ENCODE measurements at regions not wholly inside any gene's neighbourhood (a gene's known extent, or its start where the extent isn't known, plus 50 kb on each side); places are given as distances from the start of the nearest gene placed in this dataset.

GRCh38 chr7:69259445-69259844, 338.8 kb upstream of the AUTS2 start:
- Histone ChIP-seq H3K27me3 (ENCODE audit: insufficient read depth, low read length) (peaks cover 9% of the 10 kb centered on the region; the same call in 1 of the 2 replicates), H3K4me3 (ENCODE audit: low read length) (no peak overlapping the region)

GRCh38 chr7:69260023-69260422, 338.3 kb upstream of the AUTS2 start:
- Histone ChIP-seq H3K9ac (ENCODE audit: low read depth, low read length) (no peak overlapping the region), H3K4me1 (ENCODE audit: insufficient read depth, low read length) (no peaks in the 10 kb centered on the region), H3K36me3 (ENCODE audit: insufficient read depth, low read length) (no peaks in the 10 kb centered on the region), H3K27me3 (ENCODE audit: insufficient read depth, low read length) (peaks cover 7% of the 10 kb centered on the region; the same call in 1 of the 2 replicates), H3K27ac (ENCODE audit: low read depth, low read length) (no peak overlapping the region), H3K9me3 (ENCODE audit: insufficient read depth, low read depth, low read length) (no peaks in the 10 kb centered on the region), H3K4me3 (ENCODE audit: low read length) (no peak overlapping the region)
- WGBS: 85% methylated on average over 4 of the region's 4 CpGs

More at GRCh38 chr7:69259445-69259844, 338.8 kb upstream of the AUTS2 start:
- H3K27ac ChIP-seq (ENCODE audit: low read depth, low read length): no peak overlapping the region
- no peaks in the 10 kb centered on the region for H3K4me1 ChIP-seq (ENCODE audit: insufficient read depth, low read length)
- no peak overlapping the region for H3K9ac ChIP-seq (ENCODE audit: low read depth, low read length)
- WGBS: 89% methylated on average over 2 of the region's 2 CpGs
- no peaks in the 10 kb centered on the region for H3K36me3 ChIP-seq (ENCODE audit: insufficient read depth, low read length)
- H3K9me3 ChIP-seq (ENCODE audit: insufficient read depth, low read depth, low read length): no peaks in the 10 kb centered on the region

DNA sequence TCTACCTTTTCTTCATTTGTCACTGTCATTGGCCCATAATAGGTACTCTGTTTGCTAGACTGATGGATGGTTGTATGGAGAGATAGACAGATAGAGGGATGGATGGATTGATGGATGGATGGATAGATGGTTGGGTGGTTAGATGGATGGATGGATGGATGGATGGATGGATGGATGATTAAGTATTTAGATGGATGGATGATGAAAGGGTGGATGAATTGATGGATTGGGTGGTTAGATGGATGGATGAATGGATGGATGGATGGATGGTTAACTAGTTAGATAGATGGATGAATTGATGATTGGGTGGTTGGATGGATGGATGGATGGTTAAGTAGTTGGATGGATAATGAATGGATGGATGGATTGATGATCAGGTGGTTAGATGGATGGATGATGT, 334.7 kb upstream of the AUTS2 start:
- H3K4me1 ChIP-seq (ENCODE audit: insufficient read depth, low read length): no peaks in the 10 kb centered on the region
- no peaks in the 10 kb centered on the region for H3K9me3 ChIP-seq (ENCODE audit: insufficient read depth, low read depth, low read length)
- H3K9ac ChIP-seq (ENCODE audit: low read depth, low read length): no peak overlapping the region
- H3K27ac ChIP-seq (ENCODE audit: low read depth, low read length): no peak overlapping the region
- H3K27me3 ChIP-seq (ENCODE audit: insufficient read depth, low read length): 0 out of 2 replicates have a peak, but pooled peaks cover 4% of the 10 kb centered on the region
- H3K36me3 ChIP-seq (ENCODE audit: insufficient read depth, low read length): no peaks in the 10 kb centered on the region
- no peak overlapping the region for H3K4me3 ChIP-seq (ENCODE audit: low read length)

DNA sequence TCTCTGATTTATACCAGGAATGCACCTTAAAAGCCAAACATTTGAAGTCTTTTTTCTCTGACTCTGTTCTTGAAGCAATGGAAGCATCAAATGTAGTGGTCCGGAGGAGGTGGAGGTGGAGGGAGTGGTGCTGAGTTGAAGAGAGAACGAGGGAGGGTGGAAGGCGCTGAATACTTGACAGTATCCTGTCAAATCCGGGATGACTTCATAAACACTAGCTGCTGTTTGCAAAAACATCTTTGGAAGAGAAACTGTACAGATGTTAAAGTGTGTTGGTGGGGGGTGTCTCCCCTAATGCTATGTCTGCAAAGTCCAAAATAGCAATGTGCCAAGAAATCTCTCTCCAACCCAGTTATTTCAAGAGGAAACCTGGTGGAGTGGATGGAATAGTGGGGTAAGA, 328.5 kb upstream of the AUTS2 start:
- Histone ChIP-seq H3K27ac (ENCODE audit: low read depth, low read length) (no peak overlapping the region), H3K4me1 (ENCODE audit: insufficient read depth, low read length) (no peaks in the 10 kb centered on the region), H3K9me3 (ENCODE audit: insufficient read depth, low read depth, low read length) (no peaks in the 10 kb centered on the region), H3K27me3 (ENCODE audit: insufficient read depth, low read length) (no peaks in the 10 kb centered on the region), H3K36me3 (ENCODE audit: insufficient read depth, low read length) (no peaks in the 10 kb centered on the region), H3K9ac (ENCODE audit: low read depth, low read length) (no peak overlapping the region), H3K4me3 (ENCODE audit: low read length) (no peak overlapping the region)
- 90% methylated on average over 4 of the region's 4 CpGs for WGBS

DNA sequence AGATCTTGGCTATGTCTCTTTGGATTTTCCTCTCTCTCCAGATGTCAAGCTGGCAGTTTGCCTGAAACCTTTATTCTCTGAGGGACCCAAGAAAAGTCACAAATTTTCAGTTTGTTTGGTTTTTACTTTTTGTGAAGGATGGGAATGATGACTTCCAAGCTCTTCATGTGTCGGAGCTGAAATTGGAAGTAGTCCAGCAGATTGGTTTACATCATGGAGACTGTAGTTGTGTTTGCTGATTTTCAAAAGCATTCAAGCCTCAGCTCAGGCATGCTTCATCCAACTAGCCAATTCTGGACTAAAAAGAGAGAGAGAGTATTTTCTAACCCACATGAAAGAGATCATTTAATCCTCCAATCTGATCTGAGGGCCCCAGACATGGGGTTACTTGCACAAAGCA, 326.2 kb upstream of the AUTS2 start:
- 95% methylated on average over 1 of the region's 1 CpG for WGBS
- Histone ChIP-seq H3K27ac (ENCODE audit: low read depth, low read length) (no peak overlapping the region), H3K9me3 (ENCODE audit: insufficient read depth, low read depth, low read length) (no peaks in the 10 kb centered on the region), H3K4me1 (ENCODE audit: insufficient read depth, low read length) (no peaks in the 10 kb centered on the region), H3K4me3 (ENCODE audit: low read length) (no peak overlapping the region), H3K27me3 (ENCODE audit: insufficient read depth, low read length) (no peaks in the 10 kb centered on the region), H3K9ac (ENCODE audit: low read depth, low read length) (no peak overlapping the region), H3K36me3 (ENCODE audit: insufficient read depth, low read length) (no peaks in the 10 kb centered on the region)

- Histone ChIP-seq H3K4me3 (ENCODE audit: low read length) (no peak overlapping the region), H3K9me3 (ENCODE audit: insufficient read depth, low read depth, low read length) (no peaks in the 10 kb centered on the region; the same call in 1 of the 2 replicates), H3K4me1 (ENCODE audit: insufficient read depth, low read length) (no peaks in the 10 kb centered on the region), H3K27me3 (ENCODE audit: insufficient read depth, low read length) (no peaks in the 10 kb centered on the region), H3K9ac (ENCODE audit: low read depth, low read length) (no peak overlapping the region), H3K27ac (ENCODE audit: low read depth, low read length) (no peak overlapping the region), H3K36me3 (ENCODE audit: insufficient read depth, low read length) (no peaks in the 10 kb centered on the region)
- 94% methylated on average over 3 of the region's 3 CpGs for WGBS
These were observed 322.1 kb upstream of the AUTS2 start for GRCh38 chr7:69276011-69276729.

- WGBS: 87% methylated on average over 5 of the region's 5 CpGs
- H3K27me3 ChIP-seq (ENCODE audit: insufficient read depth, low read length): no peaks in the 10 kb centered on the region
These were observed 320.9 kb upstream of the AUTS2 start for GRCh38 chr7:69277366-69277765.

GRCh38 chr7:69282946-69283345, 315.3 kb upstream of the AUTS2 start:
- Histone ChIP-seq H3K27me3 (ENCODE audit: insufficient read depth, low read length) (no peaks in the 10 kb centered on the region), H3K9me3 (ENCODE audit: insufficient read depth, low read depth, low read length) (peaks cover 3% of the 10 kb centered on the region; the same call in 1 of the 2 replicates), H3K27ac (ENCODE audit: low read depth, low read length) (no peak overlapping the region), H3K4me3 (ENCODE audit: low read length) (no peak overlapping the region), H3K9ac (ENCODE audit: low read depth, low read length) (no peak overlapping the region), H3K4me1 (ENCODE audit: insufficient read depth, low read length) (no peaks in the 10 kb centered on the region), H3K36me3 (ENCODE audit: insufficient read depth, low read length) (no peaks in the 10 kb centered on the region)
- WGBS: 65% methylated on average over 3 of the region's 3 CpGs

More at GRCh38 chr7:69277366-69277765, 320.9 kb upstream of the AUTS2 start:
- H3K9ac ChIP-seq (ENCODE audit: low read depth, low read length): no peak overlapping the region
- H3K9me3 ChIP-seq (ENCODE audit: insufficient read depth, low read depth, low read length): peaks cover 3% of the 10 kb centered on the region; the same call in 1 of the 2 replicates
- no peak overlapping the region for H3K27ac ChIP-seq (ENCODE audit: low read depth, low read length)
- no peaks in the 10 kb centered on the region for H3K36me3 ChIP-seq (ENCODE audit: insufficient read depth, low read length)
- H3K4me1 ChIP-seq (ENCODE audit: insufficient read depth, low read length): no peaks in the 10 kb centered on the region
- no peak overlapping the region for H3K4me3 ChIP-seq (ENCODE audit: low read length)

GRCh38 chr7:69283421-69283820, 314.9 kb upstream of the AUTS2 start:
- Histone ChIP-seq H3K4me1 (ENCODE audit: insufficient read depth, low read length) (no peaks in the 10 kb centered on the region), H3K36me3 (ENCODE audit: insufficient read depth, low read length) (no peaks in the 10 kb centered on the region), H3K4me3 (ENCODE audit: low read length) (no peak overlapping the region), H3K9me3 (ENCODE audit: insufficient read depth, low read depth, low read length) (peaks cover 3% of the 10 kb centered on the region; the same call in 1 of the 2 replicates), H3K27me3 (ENCODE audit: insufficient read depth, low read length) (no peaks in the 10 kb centered on the region), H3K9ac (ENCODE audit: low read depth, low read length) (no peak overlapping the region), H3K27ac (ENCODE audit: low read depth, low read length) (no peak overlapping the region)
- 95% methylated on average over 8 of the region's 8 CpGs for WGBS

DNA sequence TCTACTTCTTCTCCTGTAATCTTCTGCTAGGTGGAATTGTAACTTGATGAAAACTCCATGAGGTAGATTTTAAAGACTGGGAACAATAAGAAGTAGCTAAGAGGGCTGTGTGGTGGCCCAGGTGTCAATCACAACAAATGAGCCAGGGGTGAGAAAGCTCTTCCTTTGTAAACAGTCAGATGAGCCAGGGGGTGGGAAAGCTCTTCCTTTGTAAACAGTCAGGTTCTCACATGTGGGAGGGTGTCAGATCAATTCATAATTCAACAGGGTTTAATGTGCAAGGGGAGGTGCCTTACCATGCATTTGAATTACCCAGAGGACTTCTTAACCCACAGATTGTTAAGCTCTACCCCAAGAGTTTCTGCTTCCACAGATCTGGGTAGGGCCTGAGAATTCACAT, 312.4 kb upstream of the AUTS2 start:
- H3K27me3 ChIP-seq (ENCODE audit: insufficient read depth, low read length): no peaks in the 10 kb centered on the region
- no peak overlapping the region for H3K9ac ChIP-seq (ENCODE audit: low read depth, low read length)
- no peaks in the 10 kb centered on the region for H3K36me3 ChIP-seq (ENCODE audit: insufficient read depth, low read length)
- H3K4me3 ChIP-seq (ENCODE audit: low read length): no peak overlapping the region
- peaks cover 3% of the 10 kb centered on the region; the same call in 1 of the 2 replicates for H3K9me3 ChIP-seq (ENCODE audit: insufficient read depth, low read depth, low read length)
- no peak overlapping the region for H3K27ac ChIP-seq (ENCODE audit: low read depth, low read length)
- H3K4me1 ChIP-seq (ENCODE audit: insufficient read depth, low read length): no peaks in the 10 kb centered on the region

DNA sequence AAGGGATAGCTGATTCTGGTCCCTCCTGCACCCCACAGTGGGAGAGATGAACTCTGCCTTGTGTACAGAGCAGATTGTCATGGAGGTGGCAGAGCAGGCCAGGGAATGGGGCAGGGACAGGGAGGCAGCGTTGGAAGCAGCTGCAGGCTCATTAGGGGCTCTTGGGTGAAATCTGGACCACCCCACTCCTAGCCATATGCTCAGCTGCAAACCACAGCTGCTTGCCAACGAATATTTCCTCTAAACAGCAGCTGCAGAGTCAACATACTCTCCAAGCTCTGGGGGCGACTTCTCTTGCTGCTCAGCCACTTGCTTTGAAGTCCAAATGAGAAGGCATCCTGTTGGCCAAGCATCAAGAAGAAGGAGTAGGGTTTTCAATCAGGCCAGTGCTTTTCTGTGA, 302.3 kb upstream of the AUTS2 start:
- 84% methylated on average over 3 of the region's 3 CpGs for WGBS
- H3K27me3 ChIP-seq (ENCODE audit: insufficient read depth, low read length): no peaks in the 10 kb centered on the region
- no peaks in the 10 kb centered on the region for H3K36me3 ChIP-seq (ENCODE audit: insufficient read depth, low read length)
- H3K4me3 ChIP-seq (ENCODE audit: low read length): no peak overlapping the region
- H3K9me3 ChIP-seq (ENCODE audit: insufficient read depth, low read depth, low read length): no peaks in the 10 kb centered on the region
- no peaks in the 10 kb centered on the region for H3K4me1 ChIP-seq (ENCODE audit: insufficient read depth, low read length)
- no peak overlapping the region for H3K9ac ChIP-seq (ENCODE audit: low read depth, low read length)
- H3K27ac ChIP-seq (ENCODE audit: low read depth, low read length): no peak overlapping the region

GRCh38 chr7:69301253-69301652, 297.0 kb upstream of the AUTS2 start:
- H3K27ac ChIP-seq (ENCODE audit: low read depth, low read length): no peak overlapping the region
- H3K9ac ChIP-seq (ENCODE audit: low read depth, low read length): no peak overlapping the region
- WGBS: 90% methylated on average over 3 of the region's 3 CpGs
- H3K4me1 ChIP-seq (ENCODE audit: insufficient read depth, low read length): no peaks in the 10 kb centered on the region
- no peak overlapping the region for H3K4me3 ChIP-seq (ENCODE audit: low read length)
- no peaks in the 10 kb centered on the region for H3K9me3 ChIP-seq (ENCODE audit: insufficient read depth, low read depth, low read length)
- no peaks in the 10 kb centered on the region for H3K27me3 ChIP-seq (ENCODE audit: insufficient read depth, low read length)
- H3K36me3 ChIP-seq (ENCODE audit: insufficient read depth, low read length): no peaks in the 10 kb centered on the region
